ENCODE measurements at regions not wholly inside any gene's neighbourhood (a gene's known extent, or its start where the extent isn't known, plus 50 kb on each side); places are given as distances from the start of the nearest gene placed in this dataset.

GRCh38 chr13:87058786-87059329, 612.3 kb upstream of the SLITRK5 start:
- intact Hi-C loops (cut with DNase I): no loop called here
- 48 to 52% methylated on average over 5 of the region's 5 CpGs for WGBS, 2 donors
- Histone ChIP-seq H3K36me3 (replicated peaks in 1 of 2; ENCODE audit: insufficient read depth in 1 of 2, low read depth in 2 of 2) (no peaks in the 10 kb centered on the region), H3K4me1 (no peaks in the 10 kb centered on the region), H3K27ac (no peak overlapping the region), H3K27me3 (no peaks in the 10 kb centered on the region), H3K4me3 (no peak overlapping the region), H3K9me3 (no peaks in the 10 kb centered on the region)
- TF ChIP-seq POLR2A (IDR thresholded peaks at IDR 0.05) (no peak), CTCF (IDR thresholded peaks at IDR 0.05) (no peak)
- DNase-seq (no peak), ATAC-seq (no peak)

GRCh38 chr13:87078947-87079795, 592.0 kb upstream of the SLITRK5 start:
- no peak for ATAC-seq
- no peaks in the 10 kb centered on the region for H3K36me3 ChIP-seq (replicated peaks in 1 of 2; ENCODE audit: insufficient read depth in 1 of 2, low read depth in 2 of 2)
- no peaks in the 10 kb centered on the region for H3K4me1 ChIP-seq
- no peaks in the 10 kb centered on the region for H3K27me3 ChIP-seq
- WGBS, 2 donors: 84 to 91% methylated on average over 27 to 34 of the region's 34 CpGs
- intact Hi-C loops (cut with DNase I): no loop called here
- TF ChIP-seq POLR2A (IDR thresholded peaks at IDR 0.05) (no peak), CTCF (IDR thresholded peaks at IDR 0.05) (no peak)
- DNase-seq: no peak
- H3K9me3 ChIP-seq: no peaks in the 10 kb centered on the region
- H3K4me3 ChIP-seq: no peak overlapping the region
- H3K27ac ChIP-seq: no peak overlapping the region

- TF ChIP-seq CTCF (IDR thresholded peaks at IDR 0.05) (no peak), POLR2A (IDR thresholded peaks at IDR 0.05) (no peak)
- ATAC-seq: no peak
- no peak for DNase-seq
These were observed 590.9 kb upstream of the SLITRK5 start for GRCh38 chr13:87080100-87080779.

GRCh38 chr13:87084192-87084591, 587.0 kb upstream of the SLITRK5 start:
- Histone ChIP-seq H3K9me3 (no peaks in the 10 kb centered on the region), H3K27ac (no peak overlapping the region), H3K4me3 (no peak overlapping the region), H3K36me3 (replicated peaks in 1 of 2; ENCODE audit: insufficient read depth in 1 of 2, low read depth in 2 of 2) (no peaks in the 10 kb centered on the region), H3K27me3 (no peaks in the 10 kb centered on the region), H3K4me1 (no peaks in the 10 kb centered on the region)
- no peak for DNase-seq
- no peak for TF ChIP-seq CTCF (IDR thresholded peaks at IDR 0.05)
- TF ChIP-seq POLR2A (IDR thresholded peaks at IDR 0.05): no peak
- no peak for ATAC-seq
- intact Hi-C loops (cut with DNase I): no loop called here
- 67 to 79% methylated on average over 5 of the region's 5 CpGs for WGBS, 2 donors

More at GRCh38 chr13:87080100-87080779, 590.9 kb upstream of the SLITRK5 start:
- 80 to 90% methylated on average over 10 to 27 of the region's 27 CpGs for WGBS, 2 donors
- H3K4me3 ChIP-seq: no peak overlapping the region
- H3K4me1 ChIP-seq: no peaks in the 10 kb centered on the region
- no peak overlapping the region for H3K27ac ChIP-seq
- intact Hi-C loops (cut with DNase I): no loop called here
- H3K27me3 ChIP-seq: no peaks in the 10 kb centered on the region
- no peaks in the 10 kb centered on the region for H3K9me3 ChIP-seq
- no peaks in the 10 kb centered on the region for H3K36me3 ChIP-seq (replicated peaks in 1 of 2; ENCODE audit: insufficient read depth in 1 of 2, low read depth in 2 of 2)

All from body of pancreas (tissue), 4 donors.